Nephron progenitor cell (in vitro differentiated cells): ENCODE measurements at regions not wholly inside any gene's neighbourhood (a gene's known extent, or its start where the extent isn't known, plus 50 kb on each side); places are given as distances from the start of the nearest gene placed in this dataset.

ENCODE experiments used
- DNase-seq: peaks from one replicate; pipeline ENCODE4 v3.0.0; 2021
- H3K27ac Mint-ChIP-seq: 2 replicates; pipeline ENCODE4 v1.8.0; 2021; ENCODE audit warnings: mild to moderate bottlenecking, moderate library complexity, mixed read lengths
- H3K27me3 Mint-ChIP-seq: 2 replicates; pipeline ENCODE4 v1.8.0; 2021; ENCODE audit warnings: mild to moderate bottlenecking, low read depth, mixed read lengths; ENCODE audit not compliant: poor library complexity
- H3K36me3 Mint-ChIP-seq: 2 replicates; pipeline ENCODE4 v1.8.0; 2021; ENCODE audit warnings: low read depth, mixed read lengths
- H3K4me1 Mint-ChIP-seq: 2 replicates; pipeline ENCODE4 v1.8.0; 2021; ENCODE audit warnings: mixed read lengths
- H3K4me3 Mint-ChIP-seq: 2 replicates; pipeline ENCODE4 v1.8.0; 2021; ENCODE audit warnings: mild to moderate bottlenecking, moderate library complexity, mixed read lengths
- H3K9me3 Mint-ChIP-seq: 2 replicates; pipeline ENCODE4 v1.8.0; 2021; ENCODE audit warnings: mild to moderate bottlenecking, moderate library complexity, mixed read lengths
- TF ChIP-seq, protein P1 (sequence below): fragments of 200-600 bp; sonication (generic); IDR thresholded peaks from 2 replicates; pipeline ENCODE4 v1.5.0; 2021; ENCODE audit warnings: antibody characterized with exemption

DNA sequence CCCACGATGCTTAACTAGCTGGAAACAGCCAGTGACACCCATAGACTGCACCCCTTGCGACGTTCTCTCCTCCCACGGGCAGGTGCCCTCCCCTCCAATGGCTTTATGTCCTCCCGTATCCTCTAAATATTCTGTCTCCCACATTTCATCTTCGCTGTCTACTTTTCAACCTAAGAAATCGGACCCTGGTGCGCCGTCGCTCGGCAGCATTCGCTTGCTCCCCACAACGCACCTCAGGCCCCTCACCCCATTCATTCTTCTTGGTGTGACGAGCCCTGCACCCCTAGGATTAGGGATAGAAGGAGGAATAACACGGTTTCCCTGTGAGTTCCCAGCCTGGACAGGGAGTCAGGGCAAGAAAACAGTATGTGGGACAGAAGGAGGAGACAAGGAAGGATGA lies 74.3 kb upstream of the FOXQ1 start:
- H3K4me1 Mint-ChIP-seq, result no peaks in the 10 kb centered on the region
- TF ChIP-seq, protein P1, sequence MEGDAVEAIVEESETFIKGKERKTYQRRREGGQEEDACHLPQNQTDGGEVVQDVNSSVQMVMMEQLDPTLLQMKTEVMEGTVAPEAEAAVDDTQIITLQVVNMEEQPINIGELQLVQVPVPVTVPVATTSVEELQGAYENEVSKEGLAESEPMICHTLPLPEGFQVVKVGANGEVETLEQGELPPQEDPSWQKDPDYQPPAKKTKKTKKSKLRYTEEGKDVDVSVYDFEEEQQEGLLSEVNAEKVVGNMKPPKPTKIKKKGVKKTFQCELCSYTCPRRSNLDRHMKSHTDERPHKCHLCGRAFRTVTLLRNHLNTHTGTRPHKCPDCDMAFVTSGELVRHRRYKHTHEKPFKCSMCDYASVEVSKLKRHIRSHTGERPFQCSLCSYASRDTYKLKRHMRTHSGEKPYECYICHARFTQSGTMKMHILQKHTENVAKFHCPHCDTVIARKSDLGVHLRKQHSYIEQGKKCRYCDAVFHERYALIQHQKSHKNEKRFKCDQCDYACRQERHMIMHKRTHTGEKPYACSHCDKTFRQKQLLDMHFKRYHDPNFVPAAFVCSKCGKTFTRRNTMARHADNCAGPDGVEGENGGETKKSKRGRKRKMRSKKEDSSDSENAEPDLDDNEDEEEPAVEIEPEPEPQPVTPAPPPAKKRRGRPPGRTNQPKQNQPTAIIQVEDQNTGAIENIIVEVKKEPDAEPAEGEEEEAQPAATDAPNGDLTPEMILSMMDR, result no peak
- H3K4me3 Mint-ChIP-seq, result no peak overlapping the region
- H3K36me3 Mint-ChIP-seq, result no peaks in the 10 kb centered on the region
- no peak for DNase-seq
- H3K27me3 Mint-ChIP-seq, result peaks cover 48% of the 10 kb centered on the region
- no peak overlapping the region for H3K27ac Mint-ChIP-seq
- no peaks in the 10 kb centered on the region for H3K9me3 Mint-ChIP-seq

GRCh38 chr6:1235825-1236224 lies 76.1 kb upstream of the FOXQ1 start:
- Mint-ChIP-seq H3K4me3 (no peak overlapping the region), H3K36me3 (no peaks in the 10 kb centered on the region), H3K27ac (no peak overlapping the region), H3K27me3 (peaks cover 42% of the 10 kb centered on the region), H3K9me3 (no peaks in the 10 kb centered on the region), H3K4me1 (no peaks in the 10 kb centered on the region)
- no peak for DNase-seq
- TF ChIP-seq, protein P1, result no peak

GRCh38 chr6:1233924-1234323 lies 78.0 kb upstream of the FOXQ1 start:
- TF ChIP-seq, protein P1, result no peak
- H3K36me3 Mint-ChIP-seq, result no peaks in the 10 kb centered on the region
- H3K4me3 Mint-ChIP-seq, result no peak overlapping the region
- no peak for DNase-seq
- peaks cover 39% of the 10 kb centered on the region for H3K27me3 Mint-ChIP-seq
- H3K9me3 Mint-ChIP-seq, result no peaks in the 10 kb centered on the region
- H3K4me1 Mint-ChIP-seq, result no peaks in the 10 kb centered on the region
- H3K27ac Mint-ChIP-seq, result no peak overlapping the region

DNA sequence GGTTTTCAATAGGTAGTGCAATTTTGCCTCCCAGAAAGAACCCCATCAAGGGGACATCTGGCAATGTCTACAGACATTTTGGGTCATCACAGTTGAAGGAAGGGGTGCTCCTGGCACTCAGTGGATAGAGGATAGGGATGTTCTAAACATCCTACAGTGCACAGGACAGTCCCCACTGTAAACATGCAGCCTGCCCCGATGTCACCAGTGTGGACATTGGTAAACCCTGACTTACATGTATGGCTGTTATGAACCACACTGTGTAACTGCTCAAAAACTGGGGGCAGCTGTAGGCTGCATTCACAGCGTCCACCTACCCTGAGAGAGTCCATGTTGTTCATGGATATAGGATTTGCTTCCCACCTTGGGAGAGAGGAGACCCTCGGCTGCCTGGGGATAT lies 79.3 kb upstream of the FOXQ1 start:
- H3K27ac Mint-ChIP-seq, result no peak overlapping the region
- TF ChIP-seq, protein P1, result no peak
- H3K36me3 Mint-ChIP-seq, result no peaks in the 10 kb centered on the region
- H3K9me3 Mint-ChIP-seq, result no peaks in the 10 kb centered on the region
- no peaks in the 10 kb centered on the region for H3K4me1 Mint-ChIP-seq
- H3K4me3 Mint-ChIP-seq, result no peak overlapping the region
- peaks cover 33% of the 10 kb centered on the region for H3K27me3 Mint-ChIP-seq
- no peak for DNase-seq

GRCh38 chr6:1231941-1232340 lies 80.0 kb upstream of the FOXQ1 start:
- Mint-ChIP-seq H3K27me3 (peaks cover 27% of the 10 kb centered on the region), H3K9me3 (no peaks in the 10 kb centered on the region), H3K4me1 (no peaks in the 10 kb centered on the region), H3K4me3 (no peak overlapping the region), H3K36me3 (no peaks in the 10 kb centered on the region), H3K27ac (no peak overlapping the region)
- TF ChIP-seq, protein P1, result no peak
- no peak for DNase-seq

GRCh38 chr6:1230689-1231605 lies 81.0 kb upstream of the FOXQ1 start:
- H3K4me3 Mint-ChIP-seq, result no peak overlapping the region
- no peaks in the 10 kb centered on the region for H3K36me3 Mint-ChIP-seq
- TF ChIP-seq, protein P1, result no peak
- H3K27ac Mint-ChIP-seq, result no peak overlapping the region
- no peak for DNase-seq
- H3K9me3 Mint-ChIP-seq, result no peaks in the 10 kb centered on the region
- peaks cover 7% of the 10 kb centered on the region for H3K4me1 Mint-ChIP-seq
- H3K27me3 Mint-ChIP-seq, result peaks cover 19% of the 10 kb centered on the region
